ENCODE measurements at regions not wholly inside any gene's neighbourhood (a gene's known extent, or its start where the extent isn't known, plus 50 kb on each side); places are given as distances from the start of the nearest gene placed in this dataset.
"Not testable (repeated sequence)": the region's sequence is repeated elsewhere in the genome, so short reads cannot be mapped to it uniquely, and the experiment has no call there.

DNA sequence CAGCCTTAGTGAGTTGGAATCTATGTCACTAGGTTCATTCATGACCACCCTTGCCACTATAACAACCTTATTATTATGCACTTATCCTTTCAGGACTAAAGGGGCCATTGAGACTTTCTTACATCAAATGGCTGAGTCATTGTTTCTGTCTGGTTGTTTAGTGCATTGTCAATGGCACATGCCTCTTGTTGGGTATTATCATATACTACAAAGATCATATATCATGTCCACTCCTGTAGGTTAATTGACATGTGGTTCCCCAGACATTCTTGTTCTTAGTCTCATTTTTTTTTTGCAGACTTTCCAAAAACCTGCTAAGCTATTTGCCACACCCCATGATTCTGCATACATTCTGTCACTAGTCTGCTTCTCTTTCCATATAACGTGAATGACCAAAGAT is 66.7 kb upstream of the PRDM9 start:
- H3K4me3 ChIP-seq, result no peak overlapping the region
- H3K27me3 ChIP-seq, result no peaks in the 10 kb centered on the region
- no peak overlapping the region for H3K27ac ChIP-seq
- no peak for DNase-seq
- H3K36me3 ChIP-seq, result no peaks in the 10 kb centered on the region
- TF ChIP-seq, protein P1, sequence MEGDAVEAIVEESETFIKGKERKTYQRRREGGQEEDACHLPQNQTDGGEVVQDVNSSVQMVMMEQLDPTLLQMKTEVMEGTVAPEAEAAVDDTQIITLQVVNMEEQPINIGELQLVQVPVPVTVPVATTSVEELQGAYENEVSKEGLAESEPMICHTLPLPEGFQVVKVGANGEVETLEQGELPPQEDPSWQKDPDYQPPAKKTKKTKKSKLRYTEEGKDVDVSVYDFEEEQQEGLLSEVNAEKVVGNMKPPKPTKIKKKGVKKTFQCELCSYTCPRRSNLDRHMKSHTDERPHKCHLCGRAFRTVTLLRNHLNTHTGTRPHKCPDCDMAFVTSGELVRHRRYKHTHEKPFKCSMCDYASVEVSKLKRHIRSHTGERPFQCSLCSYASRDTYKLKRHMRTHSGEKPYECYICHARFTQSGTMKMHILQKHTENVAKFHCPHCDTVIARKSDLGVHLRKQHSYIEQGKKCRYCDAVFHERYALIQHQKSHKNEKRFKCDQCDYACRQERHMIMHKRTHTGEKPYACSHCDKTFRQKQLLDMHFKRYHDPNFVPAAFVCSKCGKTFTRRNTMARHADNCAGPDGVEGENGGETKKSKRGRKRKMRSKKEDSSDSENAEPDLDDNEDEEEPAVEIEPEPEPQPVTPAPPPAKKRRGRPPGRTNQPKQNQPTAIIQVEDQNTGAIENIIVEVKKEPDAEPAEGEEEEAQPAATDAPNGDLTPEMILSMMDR (IDR thresholded peaks at IDR 0.05), result no peak
- H3K9me3 ChIP-seq, result peaks cover 0 to 3% of the 10 kb centered on the region in 2 donors
- ATAC-seq, result no peak
- H3K4me1 ChIP-seq, result no peaks in the 10 kb centered on the region
- intact Hi-C loops (cut with DNase I), result no loop called here

DNA sequence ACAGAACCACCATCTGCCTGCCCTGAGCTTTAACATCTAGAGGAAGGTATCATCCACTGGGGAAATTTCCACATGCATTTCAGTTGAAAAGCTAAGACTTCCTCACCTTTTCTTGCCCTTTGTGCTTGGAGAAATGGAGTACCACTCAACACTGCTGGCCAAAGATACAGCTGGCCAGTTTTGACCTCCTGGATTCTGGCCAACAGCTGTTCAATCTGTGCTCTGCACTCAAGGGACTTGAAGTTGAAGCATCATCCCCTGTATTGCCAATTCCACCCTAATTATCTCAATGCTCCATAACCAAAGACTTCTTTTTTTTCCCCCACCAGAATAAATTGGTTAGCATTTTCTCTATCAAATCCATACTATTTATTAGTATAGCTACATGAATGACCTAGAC is 70.4 kb upstream of the PRDM9 start:
- DNase-seq (no peak), ATAC-seq (no peak)
- Histone ChIP-seq H3K4me1 (no peaks in the 10 kb centered on the region), H3K4me3 (no peak overlapping the region), H3K9me3 (peaks cover 0 to 10% of the 10 kb centered on the region in 2 donors), H3K27ac (no peak overlapping the region), H3K27me3 (no peaks in the 10 kb centered on the region), H3K36me3 (no peaks in the 10 kb centered on the region)
- intact Hi-C loops (cut with DNase I), result no loop called here
- TF ChIP-seq, protein P1 (IDR thresholded peaks at IDR 0.05), result no peak

DNA sequence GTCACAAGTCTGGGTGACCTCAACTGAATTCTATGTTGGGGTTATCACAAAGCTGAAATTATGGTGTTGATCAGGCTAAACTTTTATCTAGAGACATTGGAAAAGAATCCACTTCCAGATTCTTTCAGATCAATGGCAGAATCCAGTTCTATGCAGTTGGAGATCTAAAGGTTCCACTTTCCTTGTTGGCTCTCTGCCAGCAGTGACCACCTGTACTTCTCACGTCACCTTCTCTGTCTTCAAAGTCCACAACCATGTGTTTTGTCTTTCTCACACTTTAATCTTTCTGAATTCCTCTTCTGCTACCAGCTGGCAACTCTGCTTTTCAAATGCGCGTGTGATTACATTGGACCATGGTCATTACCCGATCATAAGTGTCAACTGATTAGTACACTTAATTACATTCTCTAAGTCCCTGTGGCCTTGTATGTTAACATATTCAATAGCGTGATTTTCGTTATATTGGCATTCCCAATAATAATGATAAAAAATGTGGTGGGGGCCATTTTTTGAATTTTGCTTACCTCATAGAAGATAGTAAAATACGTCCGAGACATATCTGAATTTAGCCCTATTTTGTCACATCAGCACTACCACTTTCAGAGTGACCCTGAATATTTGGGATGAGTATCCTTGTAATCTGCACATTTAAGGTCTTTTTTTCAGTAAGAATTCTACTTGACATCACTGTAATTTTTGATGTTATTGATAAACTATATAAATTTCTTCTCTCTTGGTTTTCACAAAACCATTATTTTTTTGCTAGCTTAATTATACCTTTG is 73.7 kb upstream of the PRDM9 start:
- ATAC-seq (no peak), DNase-seq (no peak)
- H3K27ac ChIP-seq, result no peak overlapping the region
- H3K4me3 ChIP-seq, result no peak overlapping the region
- H3K27me3 ChIP-seq, result no peaks in the 10 kb centered on the region
- H3K4me1 ChIP-seq, result no peaks in the 10 kb centered on the region
- intact Hi-C loops (cut with DNase I), result no loop called here
- no peaks in the 10 kb centered on the region for H3K36me3 ChIP-seq
- TF ChIP-seq, protein P1 (IDR thresholded peaks at IDR 0.05), result no peak
- peaks cover 0 to 10% of the 10 kb centered on the region in 2 donors for H3K9me3 ChIP-seq

DNA sequence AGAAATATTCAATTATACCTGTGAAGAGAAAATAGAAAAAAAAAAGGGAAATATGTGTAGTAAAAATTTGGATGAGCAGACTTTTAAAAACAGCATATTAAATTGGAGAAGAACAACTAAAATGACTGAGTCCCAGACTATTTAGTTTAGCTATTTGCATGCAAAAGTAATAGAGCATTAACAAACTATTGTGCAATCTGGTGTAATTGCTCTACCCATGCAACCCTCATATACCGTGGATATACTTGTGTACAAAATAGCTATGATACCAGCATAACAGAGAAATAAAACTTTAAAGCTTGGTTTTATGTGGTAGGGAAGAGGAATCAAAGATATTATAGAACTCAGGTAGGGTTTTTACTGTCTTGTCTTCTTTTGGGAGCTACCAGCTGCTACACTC is 78.7 kb upstream of the PRDM9 start:
- DNase-seq, result no peak
- H3K4me1 ChIP-seq, result no peaks in the 10 kb centered on the region
- no peak overlapping the region for H3K4me3 ChIP-seq
- TF ChIP-seq, protein P1 (IDR thresholded peaks at IDR 0.05), result no peak
- H3K27me3 ChIP-seq, result no peaks in the 10 kb centered on the region
- no peak overlapping the region for H3K27ac ChIP-seq
- no peaks in the 10 kb centered on the region for H3K36me3 ChIP-seq
- no peak for ATAC-seq
- peaks cover 0 to 4% of the 10 kb centered on the region in 2 donors for H3K9me3 ChIP-seq
- intact Hi-C loops (cut with DNase I), result no loop called here

DNA sequence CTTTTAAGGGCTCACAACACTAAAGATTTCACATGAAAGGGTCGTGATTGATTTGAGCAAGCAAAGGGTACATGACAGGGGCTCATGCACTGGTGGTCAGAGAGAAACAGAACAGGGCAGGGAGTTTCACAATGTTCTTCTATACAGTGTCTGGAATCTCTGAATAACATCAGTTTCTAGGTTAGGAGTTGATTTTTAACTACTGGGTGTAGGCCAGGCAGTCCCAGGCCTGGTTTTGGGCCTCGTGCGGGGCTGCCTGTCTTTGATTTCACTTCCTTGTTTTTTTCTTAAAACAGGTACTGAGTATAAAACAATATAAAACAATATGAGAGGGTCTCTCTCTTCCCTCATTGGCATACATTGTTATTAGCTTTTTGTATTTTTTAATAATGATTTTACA is 87.2 kb upstream of the PRDM9 start:
- H3K27me3 ChIP-seq; DNase-seq; H3K36me3 ChIP-seq; H3K4me1 ChIP-seq; H3K27ac ChIP-seq; H3K9me3 ChIP-seq; H3K4me3 ChIP-seq; ATAC-seq; intact Hi-C loops (cut with DNase I): not testable (repeated sequence)

DNA sequence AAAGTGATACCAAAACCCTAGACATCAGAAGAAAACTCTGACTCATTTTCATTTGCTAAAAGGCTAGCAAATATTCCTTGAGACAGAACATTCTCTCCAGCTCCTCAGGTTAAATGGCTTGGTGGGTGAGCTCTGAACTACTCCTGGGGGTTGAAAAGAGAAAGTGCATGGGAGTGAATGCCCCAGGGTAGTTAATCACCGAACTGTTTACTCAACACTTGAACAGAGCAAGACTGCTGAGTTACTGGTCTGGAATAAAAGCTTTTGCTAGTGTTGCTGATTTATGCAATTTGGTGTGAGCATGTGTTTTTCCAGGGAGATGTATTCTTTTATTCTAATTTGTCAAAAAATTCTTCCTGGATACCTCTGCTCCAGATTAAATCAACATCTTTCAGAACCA is 88.3 kb upstream of the PRDM9 start:
- peak; percentile 37 for ATAC-seq
- TF ChIP-seq, protein P1 (IDR thresholded peaks at IDR 0.05), result no peak
- H3K27ac ChIP-seq, result no peak overlapping the region
- no peaks in the 10 kb centered on the region for H3K36me3 ChIP-seq
- intact Hi-C loops (cut with DNase I), result no loop called here
- no peak for DNase-seq
- no peaks in the 10 kb centered on the region for H3K4me1 ChIP-seq
- peaks cover 0 to 2% of the 10 kb centered on the region in 2 donors for H3K9me3 ChIP-seq
- H3K27me3 ChIP-seq, result no peaks in the 10 kb centered on the region
- no peak overlapping the region for H3K4me3 ChIP-seq

Data from left lung (tissue), 4 donors.